ENCODE measurements at regions not wholly inside any gene's neighbourhood (a gene's known extent, or its start where the extent isn't known, plus 50 kb on each side); places are given as distances from the start of the nearest gene placed in this dataset.
A peak's percentile ranks its signal among the peaks of the same experiment; 100 is the strongest.

DNA sequence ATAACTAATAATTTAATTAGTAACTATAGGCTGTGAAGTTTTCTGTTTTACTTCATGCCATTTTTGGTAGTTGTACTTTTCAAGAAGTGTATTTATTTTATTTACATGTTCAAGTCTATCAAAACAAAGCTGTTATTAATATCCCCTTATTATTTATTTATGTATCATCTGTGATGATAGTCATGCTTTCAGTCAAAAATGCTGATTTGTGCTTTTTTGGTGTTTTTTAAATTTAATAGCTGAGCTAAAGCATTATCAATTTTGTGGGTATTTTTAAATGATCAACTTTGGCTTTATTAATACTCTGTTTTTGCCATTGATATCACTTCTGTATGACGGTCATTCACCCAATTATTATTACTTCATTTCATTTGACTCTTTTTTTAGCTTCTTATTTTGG, 1229.2 kb upstream of the CADM2 start:
- intact Hi-C loops (cut with DNase I) = no loop called here

GRCh38 chr3:83734656-83735055, 1224.1 kb upstream of the CADM2 start:
- Histone ChIP-seq H3K9me3 (peaks cover 0 to 6% (median 0%) of the 10 kb centered on the region in 12 donors), H3K36me3 (no peaks in the 10 kb centered on the region), H3K27ac (no peak overlapping the region), H3K4me1 (no peaks in the 10 kb centered on the region), H3K27me3 (no peaks in the 10 kb centered on the region), H3K4me3 (no peak overlapping the region)
- intact Hi-C loops (cut with DNase I) = no loop called here
- TF ChIP-seq POLR2A (IDR thresholded peaks at IDR 0.05) = no peak
- TF ChIP-seq, protein P1, sequence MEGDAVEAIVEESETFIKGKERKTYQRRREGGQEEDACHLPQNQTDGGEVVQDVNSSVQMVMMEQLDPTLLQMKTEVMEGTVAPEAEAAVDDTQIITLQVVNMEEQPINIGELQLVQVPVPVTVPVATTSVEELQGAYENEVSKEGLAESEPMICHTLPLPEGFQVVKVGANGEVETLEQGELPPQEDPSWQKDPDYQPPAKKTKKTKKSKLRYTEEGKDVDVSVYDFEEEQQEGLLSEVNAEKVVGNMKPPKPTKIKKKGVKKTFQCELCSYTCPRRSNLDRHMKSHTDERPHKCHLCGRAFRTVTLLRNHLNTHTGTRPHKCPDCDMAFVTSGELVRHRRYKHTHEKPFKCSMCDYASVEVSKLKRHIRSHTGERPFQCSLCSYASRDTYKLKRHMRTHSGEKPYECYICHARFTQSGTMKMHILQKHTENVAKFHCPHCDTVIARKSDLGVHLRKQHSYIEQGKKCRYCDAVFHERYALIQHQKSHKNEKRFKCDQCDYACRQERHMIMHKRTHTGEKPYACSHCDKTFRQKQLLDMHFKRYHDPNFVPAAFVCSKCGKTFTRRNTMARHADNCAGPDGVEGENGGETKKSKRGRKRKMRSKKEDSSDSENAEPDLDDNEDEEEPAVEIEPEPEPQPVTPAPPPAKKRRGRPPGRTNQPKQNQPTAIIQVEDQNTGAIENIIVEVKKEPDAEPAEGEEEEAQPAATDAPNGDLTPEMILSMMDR (IDR thresholded peaks at IDR 0.05) = no peak
- 70 to 76% (median 73%) methylated on average over 4 of the region's 4 CpGs for WGBS, 4 donors
- DNase-seq = no peak
- ATAC-seq = no peak

More for the DNA sequence above, 1229.2 kb upstream of the CADM2 start:
- Histone ChIP-seq H3K27me3 (no peaks in the 10 kb centered on the region), H3K27ac (no peak overlapping the region), H3K4me3 (no peak overlapping the region), H3K9me3 (peaks cover 0 to 35% (median 13%) of the 10 kb centered on the region in 12 donors), H3K36me3 (no peaks in the 10 kb centered on the region), H3K4me1 (no peaks in the 10 kb centered on the region)
- DNase-seq = no peak
- WGBS, 4 donors = 60 to 74% (median 66%) methylated on average over 1 of the region's 1 CpG
- ATAC-seq = no peak
- TF ChIP-seq, protein P1 (IDR thresholded peaks at IDR 0.05) = no peak
- TF ChIP-seq POLR2A (IDR thresholded peaks at IDR 0.05) = no peak

GRCh38 chr3:83738202-83738601, 1220.6 kb upstream of the CADM2 start:
- Histone ChIP-seq H3K36me3 (no peaks in the 10 kb centered on the region), H3K4me3 (no peak overlapping the region), H3K4me1 (peaks cover 0 to 7% (median 0%) of the 10 kb centered on the region in 12 donors), H3K27me3 (no peaks in the 10 kb centered on the region), H3K9me3 (no peaks in the 10 kb centered on the region), H3K27ac (no peak overlapping the region)
- 66 to 77% (median 75%) methylated on average over 4 of the region's 4 CpGs for WGBS, 4 donors
- ATAC-seq (no peak), DNase-seq (no peak)
- TF ChIP-seq POLR2A (IDR thresholded peaks at IDR 0.05) = no peak
- TF ChIP-seq, protein P1 (IDR thresholded peaks at IDR 0.05) = no peak
- intact Hi-C loops (cut with DNase I) = no loop called here

DNA sequence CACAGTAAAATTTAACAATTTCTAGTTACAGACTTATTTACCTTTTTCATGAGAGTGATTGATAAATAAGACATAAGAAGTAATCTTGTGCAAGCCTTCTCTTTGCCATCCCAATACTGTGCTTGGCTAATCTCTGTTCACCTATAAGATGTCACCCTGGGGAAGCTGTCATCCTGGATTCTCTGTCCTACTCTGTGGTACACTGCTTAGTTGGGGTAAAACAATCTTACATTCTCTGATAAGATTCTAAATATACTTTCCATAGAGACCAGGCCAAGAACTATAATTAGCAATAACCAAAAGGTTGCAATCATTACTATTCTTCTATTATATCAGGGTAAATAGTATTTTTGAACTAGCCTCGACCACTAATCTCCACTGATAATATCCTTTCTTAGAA, 1218.3 kb upstream of the CADM2 start:
- TF ChIP-seq POLR2A (IDR thresholded peaks at IDR 0.05) = no peak
- TF ChIP-seq, protein P1 (IDR thresholded peaks at IDR 0.05) = no peak
- peaks cover 0 to under 1% (median 0%) of the 10 kb centered on the region in 12 donors for H3K9me3 ChIP-seq
- no peak overlapping the region for H3K4me3 ChIP-seq
- H3K27me3 ChIP-seq = no peaks in the 10 kb centered on the region
- WGBS, 4 donors = 14 to 26% (median 21%) methylated on average over 1 of the region's 1 CpG
- H3K4me1 ChIP-seq = peaks cover 0 to 7% (median 0%) of the 10 kb centered on the region in 12 donors
- no peak for DNase-seq
- peak; percentile 79 to 92 (median 88) for ATAC-seq
- H3K36me3 ChIP-seq = no peaks in the 10 kb centered on the region
- intact Hi-C loops (cut with DNase I) = no loop called here
- H3K27ac ChIP-seq = no peak overlapping the region
